ENCODE measurements at regions not wholly inside any gene's neighbourhood (a gene's known extent, or its start where the extent isn't known, plus 50 kb on each side); places are given as distances from the start of the nearest gene placed in this dataset.
"Not testable (repeated sequence)": the region's sequence is repeated elsewhere in the genome, so short reads cannot be mapped to it uniquely, and the experiment has no call there.

GRCh38 chr14:105707723-105708151, 181.4 kb downstream of the TMEM121 start:
- TF ChIP-seq, protein P1, sequence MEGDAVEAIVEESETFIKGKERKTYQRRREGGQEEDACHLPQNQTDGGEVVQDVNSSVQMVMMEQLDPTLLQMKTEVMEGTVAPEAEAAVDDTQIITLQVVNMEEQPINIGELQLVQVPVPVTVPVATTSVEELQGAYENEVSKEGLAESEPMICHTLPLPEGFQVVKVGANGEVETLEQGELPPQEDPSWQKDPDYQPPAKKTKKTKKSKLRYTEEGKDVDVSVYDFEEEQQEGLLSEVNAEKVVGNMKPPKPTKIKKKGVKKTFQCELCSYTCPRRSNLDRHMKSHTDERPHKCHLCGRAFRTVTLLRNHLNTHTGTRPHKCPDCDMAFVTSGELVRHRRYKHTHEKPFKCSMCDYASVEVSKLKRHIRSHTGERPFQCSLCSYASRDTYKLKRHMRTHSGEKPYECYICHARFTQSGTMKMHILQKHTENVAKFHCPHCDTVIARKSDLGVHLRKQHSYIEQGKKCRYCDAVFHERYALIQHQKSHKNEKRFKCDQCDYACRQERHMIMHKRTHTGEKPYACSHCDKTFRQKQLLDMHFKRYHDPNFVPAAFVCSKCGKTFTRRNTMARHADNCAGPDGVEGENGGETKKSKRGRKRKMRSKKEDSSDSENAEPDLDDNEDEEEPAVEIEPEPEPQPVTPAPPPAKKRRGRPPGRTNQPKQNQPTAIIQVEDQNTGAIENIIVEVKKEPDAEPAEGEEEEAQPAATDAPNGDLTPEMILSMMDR (IDR thresholded peaks at IDR 0.05; ENCODE audit: low read depth, low read length): not testable (repeated sequence)
- not testable (repeated sequence) for TF ChIP-seq POLR2A (IDR thresholded peaks at IDR 0.05; ENCODE audit: extremely low read depth, insufficient read length)

Measured in NB4 (cell line).